Stimulated activated memory B cell treated with anti-CD40 and anti-IgM and Interleukin-4, amounts not matched to agents 10 μg/mL and 1 μg/mL and 100 μg/mL, for 72 hours (primary cell): ENCODE measurements at regions not wholly inside any gene's neighbourhood (a gene's known extent, or its start where the extent isn't known, plus 50 kb on each side); places are given as distances from the start of the nearest gene placed in this dataset.

Experiments used
- ATAC-seq: fragments of 150-1000 bp; cut with Tn5 transposase; 2 replicates; pipeline ENCODE4 v1.10.0; 2021
- H3K27ac Mint-ChIP-seq: one replicate; pipeline ENCODE4 v1.8.0; 2022; ENCODE audit warnings: mild to moderate bottlenecking, mixed read lengths
- H3K27me3 Mint-ChIP-seq: one replicate; pipeline ENCODE4 v1.8.0; 2022; ENCODE audit warnings: mixed read lengths
- H3K36me3 Mint-ChIP-seq: one replicate; pipeline ENCODE4 v1.8.0; 2022; ENCODE audit warnings: mixed read lengths
- H3K4me1 Mint-ChIP-seq: one replicate; pipeline ENCODE4 v1.8.0; 2022; ENCODE audit warnings: mixed read lengths
- H3K4me3 Mint-ChIP-seq: one replicate; pipeline ENCODE4 v1.8.0; 2022; ENCODE audit warnings: mild to moderate bottlenecking, moderate library complexity, mixed read lengths
- H3K9me3 Mint-ChIP-seq: one replicate; pipeline ENCODE4 v1.8.0; 2022; ENCODE audit warnings: mixed read lengths

DNA sequence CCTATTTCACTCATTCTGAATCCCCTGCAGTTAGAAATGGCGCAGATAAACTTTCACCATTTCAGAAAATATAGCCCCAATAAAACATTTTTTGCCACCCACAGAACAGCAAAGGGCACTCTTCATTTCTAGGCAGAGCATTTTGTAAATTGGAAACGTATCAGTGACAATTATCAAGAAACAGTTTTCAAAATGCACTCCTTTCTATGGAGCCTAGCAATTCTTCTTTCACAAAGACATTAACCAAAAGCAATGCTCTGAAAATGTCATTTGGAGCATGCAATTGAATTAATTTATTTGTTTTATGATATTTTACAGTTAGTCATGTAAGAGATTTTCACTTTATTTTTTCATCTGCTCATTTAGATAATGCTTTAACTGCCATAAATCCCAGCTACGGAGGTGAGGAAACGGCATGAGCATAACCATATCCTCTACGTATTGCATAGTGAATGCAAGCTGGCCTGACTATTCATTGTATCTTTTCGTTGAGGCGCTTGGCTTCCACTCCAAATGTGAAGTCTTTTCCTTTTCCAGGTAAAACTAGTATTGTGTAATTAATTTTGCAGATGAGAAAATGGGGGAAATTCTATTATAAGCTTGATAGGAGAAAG lies 813.4 kb downstream of the C6orf118 start:
- no peaks in the 10 kb centered on the region for H3K4me1 Mint-ChIP-seq
- no peak for ATAC-seq
- H3K4me3 Mint-ChIP-seq = no peak overlapping the region
- H3K9me3 Mint-ChIP-seq = peaks cover 2% of the 10 kb centered on the region
- H3K27ac Mint-ChIP-seq = no peak overlapping the region
- H3K36me3 Mint-ChIP-seq = no peaks in the 10 kb centered on the region
- no peaks in the 10 kb centered on the region for H3K27me3 Mint-ChIP-seq

DNA sequence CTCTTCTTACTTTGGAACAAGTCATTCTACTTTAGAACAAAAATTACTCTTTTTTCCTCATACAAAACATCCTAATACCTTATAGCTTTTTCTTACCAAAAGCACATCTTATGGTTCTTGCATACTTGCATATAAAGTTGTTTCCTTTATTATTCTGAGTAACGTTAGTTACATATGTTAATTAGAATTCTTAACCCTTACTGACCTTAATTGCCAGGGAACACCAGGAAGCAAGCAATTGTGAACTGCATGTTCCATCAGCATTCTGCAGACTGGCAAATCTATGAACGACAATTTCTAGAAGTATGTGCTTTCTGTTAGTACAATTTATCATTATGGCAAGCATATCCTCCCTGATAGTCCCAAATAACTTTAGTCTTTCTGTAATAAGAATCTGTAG lies 831.0 kb downstream of the C6orf118 start:
- Mint-ChIP-seq H3K27ac (no peak overlapping the region), H3K36me3 (no peaks in the 10 kb centered on the region), H3K4me3 (no peak overlapping the region), H3K4me1 (no peaks in the 10 kb centered on the region), H3K9me3 (no peaks in the 10 kb centered on the region), H3K27me3 (no peaks in the 10 kb centered on the region)
- ATAC-seq = no peak

DNA sequence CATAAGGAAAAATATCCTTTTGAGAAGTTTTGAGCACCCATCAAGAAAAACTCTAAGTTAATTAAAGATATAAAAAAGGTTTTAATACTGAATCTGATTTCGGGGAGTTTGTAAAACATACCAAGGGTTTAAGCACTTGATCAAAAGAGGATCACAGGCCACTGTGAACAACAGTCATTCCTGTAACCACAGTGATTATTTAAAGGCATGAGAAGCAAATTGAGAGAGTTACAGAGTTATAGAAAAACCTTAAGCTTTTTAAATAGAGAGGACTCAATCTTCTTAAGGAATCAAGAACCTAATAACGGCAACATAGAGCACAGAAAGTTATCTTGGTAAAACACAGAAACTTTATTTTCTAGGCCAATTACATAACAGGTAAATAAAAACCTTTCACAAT lies 831.6 kb downstream of the C6orf118 start:
- no peak overlapping the region for H3K4me3 Mint-ChIP-seq
- no peak for ATAC-seq
- no peaks in the 10 kb centered on the region for H3K27me3 Mint-ChIP-seq
- no peak overlapping the region for H3K27ac Mint-ChIP-seq
- no peaks in the 10 kb centered on the region for H3K9me3 Mint-ChIP-seq
- H3K36me3 Mint-ChIP-seq = no peaks in the 10 kb centered on the region
- H3K4me1 Mint-ChIP-seq = no peaks in the 10 kb centered on the region

DNA sequence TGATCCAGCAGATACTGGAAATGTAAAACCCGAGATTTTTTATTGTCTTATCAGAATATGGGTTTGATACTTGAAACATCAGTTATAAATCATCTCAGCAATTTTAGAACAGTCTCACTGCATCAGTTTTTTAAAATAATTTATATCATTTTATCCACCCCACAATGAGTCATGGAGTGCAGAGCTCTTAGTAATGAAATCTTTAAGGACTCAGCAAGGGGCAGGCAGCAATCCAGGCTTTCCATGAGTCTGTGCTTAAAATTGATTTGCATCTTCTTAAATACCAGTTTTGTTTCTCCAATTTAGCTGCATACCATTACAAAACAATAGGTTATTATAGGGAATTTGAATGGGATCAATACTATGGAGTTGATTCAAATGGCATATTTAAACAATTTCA lies 832.3 kb downstream of the C6orf118 start:
- Mint-ChIP-seq H3K4me1 (no peaks in the 10 kb centered on the region), H3K36me3 (no peaks in the 10 kb centered on the region), H3K27me3 (no peaks in the 10 kb centered on the region), H3K4me3 (no peak overlapping the region), H3K9me3 (no peaks in the 10 kb centered on the region), H3K27ac (no peak overlapping the region)
- ATAC-seq = no peak

DNA sequence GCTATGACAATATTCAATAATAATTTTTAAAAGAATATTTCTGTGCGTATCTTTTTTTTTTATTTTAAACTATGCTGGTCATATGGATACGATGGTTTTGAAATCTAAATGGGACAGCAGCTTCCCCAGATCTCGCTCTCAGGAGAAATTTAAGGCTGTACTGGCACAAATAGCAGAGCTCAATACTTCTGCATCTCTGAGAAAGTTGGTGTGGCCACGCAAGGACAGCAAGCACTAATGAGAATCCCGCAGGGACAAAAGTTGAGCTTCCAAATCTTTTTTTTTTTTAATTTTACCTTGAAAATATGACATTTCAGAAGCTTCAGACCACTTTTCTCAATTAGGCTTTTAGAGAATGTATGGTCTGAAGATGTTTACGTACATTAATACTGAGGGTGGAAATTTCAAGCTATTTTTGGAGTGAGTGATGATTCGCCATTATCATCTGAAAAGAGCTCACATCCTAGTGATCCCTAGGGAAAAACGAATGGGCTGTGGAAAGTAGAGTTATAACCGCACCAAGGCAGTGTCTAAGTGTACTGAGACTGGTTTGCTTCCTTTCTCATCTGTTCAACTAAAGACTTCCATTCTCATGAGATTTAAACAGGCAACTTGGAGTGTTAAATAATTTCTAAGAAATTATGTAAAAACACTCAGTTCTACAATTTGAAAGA lies 840.0 kb downstream of the C6orf118 start:
- H3K9me3 Mint-ChIP-seq = peaks cover 4% of the 10 kb centered on the region
- ATAC-seq = no peak

DNA sequence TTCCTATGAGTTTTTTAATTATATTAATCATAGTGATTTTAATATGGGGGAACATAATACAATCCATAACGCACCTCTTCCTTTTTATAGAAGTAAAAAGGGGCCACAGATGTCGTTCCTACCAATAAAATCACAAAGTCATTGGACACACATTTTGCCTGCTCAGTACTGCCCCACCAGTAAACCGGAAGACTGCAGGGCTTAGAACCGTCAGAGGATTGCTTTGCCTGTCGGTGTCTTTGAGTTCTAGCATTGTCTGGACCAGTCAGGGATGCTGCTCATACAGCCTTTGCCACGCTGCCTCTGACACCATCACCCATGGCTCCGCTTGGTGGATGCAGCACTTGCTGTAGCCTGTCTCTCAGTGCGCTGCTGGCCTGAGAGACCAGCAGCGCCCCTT lies 853.6 kb downstream of the C6orf118 start:
- no peaks in the 10 kb centered on the region for H3K9me3 Mint-ChIP-seq
- H3K36me3 Mint-ChIP-seq = no peaks in the 10 kb centered on the region
- H3K4me1 Mint-ChIP-seq = no peaks in the 10 kb centered on the region
- no peak overlapping the region for H3K4me3 Mint-ChIP-seq
- no peak overlapping the region for H3K27ac Mint-ChIP-seq
- H3K27me3 Mint-ChIP-seq = no peaks in the 10 kb centered on the region
- no peak for ATAC-seq

More for the DNA sequence above, 840.0 kb downstream of the C6orf118 start:
- Mint-ChIP-seq H3K36me3 (no peaks in the 10 kb centered on the region), H3K27me3 (no peaks in the 10 kb centered on the region), H3K4me1 (no peaks in the 10 kb centered on the region), H3K4me3 (no peak overlapping the region), H3K27ac (no peak overlapping the region)

DNA sequence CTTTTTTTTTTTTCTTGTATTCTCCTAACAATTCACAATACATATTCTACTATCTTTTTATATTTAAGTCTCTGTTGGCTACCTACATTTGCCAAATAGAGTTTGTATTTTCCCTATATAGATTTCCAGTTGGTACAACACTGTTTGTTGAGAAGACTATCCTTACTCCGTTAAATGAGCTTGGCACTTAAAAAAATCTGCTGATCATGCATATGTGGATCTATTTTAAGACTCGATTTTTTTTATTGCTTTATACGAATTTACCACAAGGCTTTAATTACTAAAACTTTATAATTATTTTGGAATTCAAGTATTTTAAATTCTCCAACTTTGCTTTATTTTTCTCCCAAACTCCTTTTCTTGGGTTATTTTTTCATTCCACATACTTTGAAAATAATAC lies 855.6 kb downstream of the C6orf118 start:
- Mint-ChIP-seq H3K9me3 (peaks cover 2% of the 10 kb centered on the region), H3K36me3 (no peaks in the 10 kb centered on the region), H3K27me3 (no peaks in the 10 kb centered on the region), H3K4me1 (no peaks in the 10 kb centered on the region), H3K27ac (no peak overlapping the region), H3K4me3 (no peak overlapping the region)
- no peak for ATAC-seq

DNA sequence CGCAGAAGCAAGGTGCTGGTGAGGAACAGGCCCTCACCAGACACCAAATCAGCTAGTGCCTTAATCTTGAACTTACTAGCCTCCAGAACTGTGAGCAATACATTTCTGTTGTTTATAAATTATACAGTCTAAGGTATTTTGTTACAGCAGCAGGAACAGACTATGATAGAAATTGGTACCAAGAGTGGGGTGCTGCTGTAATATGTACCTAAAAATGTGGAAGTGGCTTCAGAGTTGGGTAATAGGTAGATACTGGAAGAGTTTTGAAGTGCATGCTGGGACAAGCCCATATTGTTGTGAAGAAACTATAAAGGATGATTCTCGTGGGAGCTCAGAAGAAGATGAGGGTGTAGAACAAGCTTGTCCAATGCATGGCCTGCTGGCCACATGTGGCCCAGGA lies 866.8 kb downstream of the C6orf118 start:
- H3K27ac Mint-ChIP-seq = no peak overlapping the region
- H3K36me3 Mint-ChIP-seq = no peaks in the 10 kb centered on the region
- no peak for ATAC-seq
- peaks cover 17% of the 10 kb centered on the region for H3K9me3 Mint-ChIP-seq
- H3K4me3 Mint-ChIP-seq = no peak overlapping the region
- H3K27me3 Mint-ChIP-seq = no peaks in the 10 kb centered on the region
- H3K4me1 Mint-ChIP-seq = no peaks in the 10 kb centered on the region

DNA sequence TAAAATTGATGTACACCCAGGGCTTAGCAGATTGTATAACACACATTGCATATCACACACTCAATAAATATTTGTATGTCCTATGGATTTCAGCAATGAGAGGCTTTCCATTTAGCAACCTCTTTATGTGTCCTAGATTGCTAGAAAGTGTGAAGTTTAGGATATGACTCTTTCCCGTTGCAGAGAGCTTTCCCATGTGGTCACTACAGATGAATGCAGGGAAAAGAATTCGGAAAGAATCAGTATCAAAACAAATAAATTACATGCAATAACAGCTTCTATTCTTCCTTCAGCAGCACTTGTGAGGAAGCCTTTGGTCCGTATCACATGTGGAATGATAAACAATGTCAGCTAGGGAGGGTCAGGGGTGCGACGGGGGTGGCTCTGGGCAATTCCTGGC lies 870.1 kb downstream of the C6orf118 start:
- Mint-ChIP-seq H3K36me3 (no peaks in the 10 kb centered on the region), H3K4me1 (no peaks in the 10 kb centered on the region), H3K27me3 (no peaks in the 10 kb centered on the region), H3K4me3 (no peak overlapping the region), H3K9me3 (peaks cover 17% of the 10 kb centered on the region), H3K27ac (no peak overlapping the region)
- no peak for ATAC-seq

DNA sequence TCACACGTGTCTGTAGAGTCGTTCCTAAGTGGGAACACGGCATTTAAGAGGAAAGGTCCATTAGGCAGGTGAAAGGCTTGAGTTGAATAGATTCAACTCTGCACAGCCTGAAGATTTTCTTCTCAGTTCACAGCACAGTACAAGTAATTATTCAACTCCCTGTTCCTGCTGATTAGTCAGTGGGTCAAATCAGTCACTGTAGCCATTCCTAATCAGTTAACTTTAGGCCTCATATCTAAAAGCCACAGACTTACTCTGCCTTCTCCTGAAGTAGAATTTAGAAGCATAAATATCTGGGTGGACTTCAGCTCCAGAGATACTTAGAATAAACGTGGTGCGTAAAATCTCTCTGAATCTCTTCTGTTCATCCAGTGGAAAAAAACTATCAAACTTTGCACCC lies 872.4 kb downstream of the C6orf118 start:
- H3K9me3 Mint-ChIP-seq = peaks cover 13% of the 10 kb centered on the region
- no peaks in the 10 kb centered on the region for H3K4me1 Mint-ChIP-seq
- no peaks in the 10 kb centered on the region for H3K27me3 Mint-ChIP-seq
- no peaks in the 10 kb centered on the region for H3K36me3 Mint-ChIP-seq
- no peak overlapping the region for H3K4me3 Mint-ChIP-seq
- no peak overlapping the region for H3K27ac Mint-ChIP-seq
- no peak for ATAC-seq

DNA sequence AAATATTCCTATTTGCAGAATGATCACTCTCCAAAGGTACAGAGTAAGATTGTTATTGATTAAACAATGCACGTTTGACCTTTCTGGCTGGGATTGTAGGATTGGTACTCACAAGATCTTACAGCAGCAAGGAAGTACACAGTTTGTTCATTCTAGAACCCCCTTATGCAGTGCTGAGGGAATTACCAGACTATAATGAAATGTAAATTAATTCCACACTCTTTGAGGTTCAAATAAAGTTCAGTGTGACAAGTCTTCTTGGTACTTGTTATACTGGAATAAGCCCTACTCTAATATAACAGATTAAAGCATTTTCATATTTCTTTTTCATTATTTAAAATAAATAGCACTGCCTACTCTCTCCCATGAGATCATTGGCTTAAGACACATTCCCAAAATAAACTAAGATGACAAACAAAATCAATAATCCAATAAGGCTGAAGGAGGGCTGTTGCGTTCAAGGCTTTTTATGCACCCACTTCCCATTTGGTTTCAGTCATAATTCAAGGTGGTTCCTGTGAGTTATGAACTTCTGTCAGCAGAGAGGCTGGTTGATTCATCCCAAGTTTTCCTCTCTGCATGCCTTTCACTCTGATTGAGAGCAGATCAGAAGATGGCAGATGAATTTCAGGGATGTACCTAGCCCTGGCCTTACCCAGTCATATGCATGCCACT lies 881.5 kb downstream of the C6orf118 start:
- H3K4me1 Mint-ChIP-seq = no peaks in the 10 kb centered on the region
- H3K9me3 Mint-ChIP-seq = peaks cover 13% of the 10 kb centered on the region
- no peaks in the 10 kb centered on the region for H3K27me3 Mint-ChIP-seq
- no peak overlapping the region for H3K27ac Mint-ChIP-seq
- H3K4me3 Mint-ChIP-seq = no peak overlapping the region
- no peaks in the 10 kb centered on the region for H3K36me3 Mint-ChIP-seq
- no peak for ATAC-seq

DNA sequence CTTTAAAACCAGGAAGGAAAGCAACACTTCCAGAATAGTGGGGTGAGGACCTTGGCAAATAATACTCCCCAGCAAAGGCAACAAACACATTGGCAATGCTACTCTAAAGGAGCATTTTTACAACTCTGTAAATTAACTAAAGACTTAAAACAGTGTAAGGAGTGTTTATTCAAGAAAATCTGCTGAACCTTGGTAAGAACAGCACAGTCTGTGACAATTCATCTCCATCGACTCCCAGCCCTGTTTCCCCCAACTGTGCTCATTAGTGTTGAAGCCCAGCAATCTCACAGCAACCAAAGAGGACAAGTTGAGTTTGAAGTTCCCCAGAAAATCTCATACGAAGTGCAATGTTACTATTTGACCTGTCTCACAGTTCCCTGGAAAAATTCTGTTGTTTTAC lies 884.9 kb downstream of the C6orf118 start:
- no peak for ATAC-seq
- Mint-ChIP-seq H3K27ac (no peak overlapping the region), H3K9me3 (peaks cover 13% of the 10 kb centered on the region), H3K36me3 (no peaks in the 10 kb centered on the region), H3K4me3 (no peak overlapping the region), H3K27me3 (no peaks in the 10 kb centered on the region), H3K4me1 (no peaks in the 10 kb centered on the region)

DNA sequence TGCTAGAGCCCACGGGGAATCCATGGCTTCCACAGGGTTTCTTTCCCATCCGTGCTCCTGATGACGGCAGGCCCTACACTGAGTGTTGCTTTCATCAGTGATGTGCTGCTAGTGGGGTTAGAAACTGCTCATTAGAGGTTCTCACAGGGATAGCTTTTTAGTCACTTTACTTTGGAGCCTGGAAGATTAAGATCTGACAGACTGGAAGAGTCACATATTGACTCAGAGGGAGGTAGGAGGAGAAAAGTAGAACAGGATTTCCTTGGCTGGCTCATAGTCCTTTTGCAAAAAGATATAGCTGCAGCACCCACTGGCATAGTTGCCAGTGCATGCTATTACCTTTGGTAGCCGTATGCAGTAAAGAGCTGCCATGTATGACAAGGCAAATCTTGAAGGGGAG lies 890.3 kb downstream of the C6orf118 start:
- Mint-ChIP-seq H3K4me3 (no peak overlapping the region), H3K27me3 (no peaks in the 10 kb centered on the region), H3K9me3 (peaks cover 13% of the 10 kb centered on the region), H3K27ac (no peak overlapping the region), H3K4me1 (no peaks in the 10 kb centered on the region), H3K36me3 (no peaks in the 10 kb centered on the region)
- ATAC-seq = no peak

DNA sequence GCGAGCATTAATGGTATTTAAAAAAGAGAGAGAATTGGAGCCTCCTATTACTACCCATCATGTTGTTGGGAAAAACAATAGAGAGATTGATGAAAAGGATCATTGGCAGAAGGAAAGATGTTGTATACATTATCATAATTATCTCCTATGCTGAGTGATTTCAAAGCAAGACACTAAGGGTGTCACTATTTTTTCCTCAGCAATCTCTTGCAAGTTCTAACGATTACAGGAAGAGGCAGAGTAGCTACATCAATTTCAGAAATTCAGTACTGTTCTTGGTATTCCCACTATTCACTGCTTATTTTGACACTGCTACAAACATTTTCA lies 891.2 kb downstream of the C6orf118 start:
- no peak overlapping the region for H3K4me3 Mint-ChIP-seq
- H3K4me1 Mint-ChIP-seq = no peaks in the 10 kb centered on the region
- no peaks in the 10 kb centered on the region for H3K36me3 Mint-ChIP-seq
- H3K27ac Mint-ChIP-seq = no peak overlapping the region
- ATAC-seq = no peak
- peaks cover 12% of the 10 kb centered on the region for H3K9me3 Mint-ChIP-seq
- H3K27me3 Mint-ChIP-seq = no peaks in the 10 kb centered on the region

DNA sequence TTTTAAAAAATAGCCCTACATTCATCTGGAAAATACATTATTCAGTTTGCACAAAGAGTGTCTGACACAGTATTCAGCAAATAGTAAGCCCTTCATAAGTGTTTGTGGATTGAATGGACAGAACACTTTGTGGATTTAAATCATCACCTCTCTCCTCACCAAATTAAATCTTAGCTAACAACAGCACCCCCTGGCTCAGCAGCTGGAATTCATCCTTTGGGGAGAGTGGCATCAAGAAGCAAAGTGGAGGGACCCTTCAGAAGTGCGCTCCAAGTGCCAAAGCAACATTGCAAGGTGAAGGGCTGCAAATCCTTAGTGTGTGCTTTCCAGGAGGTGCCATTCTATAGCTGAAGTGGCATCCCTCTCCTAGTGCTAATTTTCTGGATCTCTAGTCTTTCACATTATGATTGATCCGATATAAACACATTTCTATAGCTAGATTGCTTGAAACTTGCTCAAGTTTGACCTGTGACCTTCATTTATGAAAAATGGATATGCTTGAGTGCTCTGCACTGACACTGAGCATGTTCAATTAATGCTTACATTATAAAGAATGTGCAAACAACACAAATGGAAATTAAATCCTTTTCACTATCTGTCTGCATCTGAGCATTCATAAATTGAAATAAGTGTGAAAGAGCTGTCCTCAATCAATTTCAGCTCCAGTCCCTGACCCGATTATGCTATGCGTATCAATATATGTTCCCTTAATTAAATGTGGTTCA lies 891.7 kb downstream of the C6orf118 start:
- H3K4me1 Mint-ChIP-seq = no peaks in the 10 kb centered on the region
- ATAC-seq = no peak
- no peaks in the 10 kb centered on the region for H3K27me3 Mint-ChIP-seq
- H3K9me3 Mint-ChIP-seq = peaks cover 12% of the 10 kb centered on the region
- no peaks in the 10 kb centered on the region for H3K36me3 Mint-ChIP-seq
- no peak overlapping the region for H3K4me3 Mint-ChIP-seq
- H3K27ac Mint-ChIP-seq = no peak overlapping the region
